Gastroesophageal sphincter (tissue), 4 donors: ENCODE measurements at regions not wholly inside any gene's neighbourhood (a gene's known extent, or its start where the extent isn't known, plus 50 kb on each side); places are given as distances from the start of the nearest gene placed in this dataset.

ENCODE experiments used
- ATAC-seq: fragments of 150-250 bp; one replicate; pipeline ENCODE4 v1.9.1; 2016; ENCODE audit warnings: mild to moderate bottlenecking, moderate library complexity
- H3K27ac ChIP-seq, 4 donors: fragments of 200-600 bp; sonication (generic) in 3 of 4; 1 replicate in 3 of 4; 2 replicates in 1 of 4; pipeline ENCODE4 v1.5.1; 2016 to 2019
- H3K27me3 ChIP-seq: fragments of 200-600 bp; sonication (generic); one replicate; pipeline ENCODE4 v1.5.1; 2019
- H3K36me3 ChIP-seq, 2 donors: fragments of 200-600 bp; sonication (generic); one replicate each; pipeline ENCODE4 v1.5.1; 2019; ENCODE audit warnings: control low read depth in 1 of 2
- H3K4me1 ChIP-seq, 3 donors: fragments of 200-600 bp; sonication (generic); 1 replicate in 2 of 3; 2 replicates in 1 of 3; pipeline ENCODE4 v1.5.1; 2016 to 2019; ENCODE audit warnings: control low read depth in 2 of 3
- H3K4me3 ChIP-seq, 2 donors: fragments of 200-600 bp; sonication (generic); one replicate each; pipeline ENCODE4 v1.5.1; 2019; ENCODE audit warnings: mild to moderate bottlenecking in 1 of 2, moderate library complexity in 1 of 2
- H3K9me3 ChIP-seq, 3 donors: fragments of 200-600 bp; sonication (generic); one replicate each; pipeline ENCODE4 v1.5.1; 2017 to 2019; ENCODE audit warnings: control low read depth in 2 of 3
- CTCF ChIP-seq, 4 experiments: fragments of 200-600 bp in 2 of 4; fragments of 450-650 bp in 2 of 4; sonication (generic) in 1 of 4; IDR thresholded peaks; one replicate each; pipeline ENCODE4 v1.5.1; 2017 to 2019; ENCODE audit warnings: antibody characterized with exemption in 4 of 4, mild to moderate bottlenecking in 2 of 4, moderate library complexity in 2 of 4
- EP300 ChIP-seq: sonication (generic); formaldehyde crosslinking; IDR thresholded peaks from one replicate; pipeline ENCODE4 v1.6.1; 2017; ENCODE audit warnings: antibody characterized with exemption, mild to moderate bottlenecking
- POLR2A ChIP-seq, 2 donors: fragments of 450-650 bp; IDR thresholded peaks; one replicate each; pipeline ENCODE4 v1.6.1; 2017; ENCODE audit warnings: antibody characterized with exemption in 2 of 2, mild to moderate bottlenecking in 2 of 2, moderate library complexity in 1 of 2
- POLR2AphosphoS5 ChIP-seq: sonication (generic); formaldehyde crosslinking; IDR thresholded peaks from one replicate; pipeline ENCODE4 v1.6.1; 2017; ENCODE audit warnings: antibody characterized with exemption
- WGBS, 2 donors: methylation state at CpG; one replicate each; pipeline ENCODE4 v1.1.5; 2018; ENCODE audit warnings: low coverage in 1 of 2; 5-methylcytosine and 5-hydroxymethylcytosine counted together

DNA sequence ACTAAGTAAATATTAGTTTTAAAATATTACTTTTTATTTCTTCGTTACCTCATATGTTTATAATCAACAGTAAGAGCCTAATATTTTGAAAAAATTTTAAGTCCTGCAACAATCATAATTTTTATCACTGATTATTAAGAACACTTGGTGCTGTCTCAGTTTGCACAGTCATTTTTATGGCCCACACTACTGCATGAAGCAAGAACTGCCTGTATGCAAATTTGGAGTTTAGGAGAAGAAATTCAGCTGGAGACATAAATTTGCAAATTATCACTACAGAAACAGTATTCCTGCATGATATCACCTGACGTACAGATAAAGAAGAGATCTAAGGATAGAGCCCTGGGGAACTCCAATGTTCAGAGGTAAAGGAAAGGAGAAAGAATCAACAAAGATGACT, 144.1 kb upstream of the RBBP8 start:
- TF ChIP-seq POLR2A (IDR thresholded peaks at IDR 0.05) (no peak), CTCF (IDR thresholded peaks at IDR 0.05) (no peak), EP300 (no peak), POLR2AphosphoS5 (no peak)
- Histone ChIP-seq H3K27ac (no peak overlapping the region), H3K36me3 (no peaks in the 10 kb centered on the region), H3K4me1 (no peaks in the 10 kb centered on the region), H3K4me3 (no peak overlapping the region), H3K27me3 (no peaks in the 10 kb centered on the region), H3K9me3 (no peaks in the 10 kb centered on the region)
- no peak for ATAC-seq
- 84 to 89% methylated on average over 2 of the region's 2 CpGs for WGBS, 2 donors

DNA sequence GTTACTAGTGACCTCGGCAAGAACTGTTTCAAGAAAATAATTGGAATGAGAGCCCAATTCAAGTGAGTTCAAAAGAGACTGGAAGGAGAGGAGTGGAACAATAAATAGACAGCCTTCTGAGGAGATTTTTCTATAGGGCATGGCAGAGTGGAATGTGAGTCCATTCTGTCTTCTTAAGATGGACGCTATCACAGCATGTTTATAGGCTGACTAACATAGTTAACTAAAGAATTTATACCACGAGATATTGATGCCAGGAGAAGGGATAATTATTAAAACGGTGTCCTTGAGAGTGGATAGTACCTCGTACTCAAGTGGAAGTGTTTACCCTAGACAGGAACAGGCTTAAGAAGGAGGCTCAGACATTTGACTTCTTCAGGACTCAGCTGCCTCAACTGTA, 143.5 kb upstream of the RBBP8 start:
- Histone ChIP-seq H3K4me1 (no peaks in the 10 kb centered on the region), H3K27me3 (no peaks in the 10 kb centered on the region), H3K27ac (no peak overlapping the region), H3K4me3 (no peak overlapping the region), H3K36me3 (no peaks in the 10 kb centered on the region), H3K9me3 (no peaks in the 10 kb centered on the region)
- WGBS, 2 donors, result 72 to 76% methylated on average over 4 to 5 of the region's 5 CpGs
- TF ChIP-seq EP300 (no peak), CTCF (IDR thresholded peaks at IDR 0.05) (no peak), POLR2A (IDR thresholded peaks at IDR 0.05) (no peak), POLR2AphosphoS5 (no peak)
- no peak for ATAC-seq

GRCh38 chr18:22790545-22791309, 142.4 kb upstream of the RBBP8 start:
- Histone ChIP-seq H3K4me1 (no peaks in the 10 kb centered on the region), H3K9me3 (no peaks in the 10 kb centered on the region), H3K27me3 (no peaks in the 10 kb centered on the region), H3K36me3 (no peaks in the 10 kb centered on the region), H3K4me3 (no peak overlapping the region), H3K27ac (no peak overlapping the region)
- TF ChIP-seq POLR2A (IDR thresholded peaks at IDR 0.05) (no peak), EP300 (no peak), CTCF (IDR thresholded peaks at IDR 0.05) (no peak), POLR2AphosphoS5 (no peak)
- WGBS, 2 donors, result 37 to 58% methylated on average over 4 of the region's 4 CpGs
- no peak for ATAC-seq

- H3K4me3 ChIP-seq, result no peak overlapping the region
- no peak for ATAC-seq
- no peak overlapping the region for H3K27ac ChIP-seq
- TF ChIP-seq EP300, result no peak
- no peak for TF ChIP-seq POLR2AphosphoS5
- TF ChIP-seq CTCF (IDR thresholded peaks at IDR 0.05), result no peak
- no peak for TF ChIP-seq POLR2A (IDR thresholded peaks at IDR 0.05)
- H3K9me3 ChIP-seq, result no peaks in the 10 kb centered on the region
- H3K36me3 ChIP-seq, result no peaks in the 10 kb centered on the region
- no peaks in the 10 kb centered on the region for H3K4me1 ChIP-seq
- WGBS, 2 donors, result 53 to 88% methylated on average over 2 of the region's 2 CpGs
- no peaks in the 10 kb centered on the region for H3K27me3 ChIP-seq
Measured at GRCh38 chr18:22791310-22791610, 141.9 kb upstream of the RBBP8 start.

GRCh38 chr18:22796113-22796512, 137.0 kb upstream of the RBBP8 start:
- 74 to 83% methylated on average over 4 of the region's 4 CpGs for WGBS, 2 donors
- H3K27ac ChIP-seq, result no peak overlapping the region
- TF ChIP-seq POLR2A (IDR thresholded peaks at IDR 0.05) (no peak), POLR2AphosphoS5 (no peak), CTCF (IDR thresholded peaks at IDR 0.05) (no peak), EP300 (no peak)
- H3K27me3 ChIP-seq, result no peaks in the 10 kb centered on the region
- H3K4me1 ChIP-seq, result peaks cover 0 to 25% (median 2%) of the 10 kb centered on the region in 3 donors
- no peak overlapping the region for H3K4me3 ChIP-seq
- no peaks in the 10 kb centered on the region for H3K9me3 ChIP-seq
- ATAC-seq, result no peak
- no peaks in the 10 kb centered on the region for H3K36me3 ChIP-seq
